ENCODE measurements at regions not wholly inside any gene's neighbourhood (a gene's known extent, or its start where the extent isn't known, plus 50 kb on each side); places are given as distances from the start of the nearest gene placed in this dataset.

GRCh38 chr3:5431146-5431545 lies 243.6 kb downstream of the EDEM1 start:
- no peak for TF ChIP-seq GATA3 (IDR thresholded peaks at IDR 0.05; ENCODE audit: low read depth, low read length)
- TF ChIP-seq GATA2 (IDR thresholded peaks at IDR 0.05; ENCODE audit: low read depth, low read length), result no peak
